HG02571 (cell line): ENCODE measurements at regions not wholly inside any gene's neighbourhood (a gene's known extent, or its start where the extent isn't known, plus 50 kb on each side); places are given as distances from the start of the nearest gene placed in this dataset.
"Not testable (repeated sequence)": the region's sequence is repeated elsewhere in the genome, so short reads cannot be mapped to it uniquely, and the experiment has no call there.

Experiments
- ATAC-seq: cut with Tn5 transposase; IDR thresholded peaks from one replicate; pipeline ENCODE4 v1.9.1; 2021; ENCODE audit warnings: mild to moderate bottlenecking, moderate library complexity; ENCODE audit not compliant: unreplicated experiment

GRCh38 chr14:23829736-23830471, 123.7 kb upstream of the DHRS4 start:
- ATAC-seq: no peak

- no peak for ATAC-seq
Measured at GRCh38 chr14:23831596-23831995, 122.0 kb upstream of the DHRS4 start.

GRCh38 chr14:23861666-23862065, 91.9 kb upstream of the DHRS4 start:
- no peak for ATAC-seq

DNA sequence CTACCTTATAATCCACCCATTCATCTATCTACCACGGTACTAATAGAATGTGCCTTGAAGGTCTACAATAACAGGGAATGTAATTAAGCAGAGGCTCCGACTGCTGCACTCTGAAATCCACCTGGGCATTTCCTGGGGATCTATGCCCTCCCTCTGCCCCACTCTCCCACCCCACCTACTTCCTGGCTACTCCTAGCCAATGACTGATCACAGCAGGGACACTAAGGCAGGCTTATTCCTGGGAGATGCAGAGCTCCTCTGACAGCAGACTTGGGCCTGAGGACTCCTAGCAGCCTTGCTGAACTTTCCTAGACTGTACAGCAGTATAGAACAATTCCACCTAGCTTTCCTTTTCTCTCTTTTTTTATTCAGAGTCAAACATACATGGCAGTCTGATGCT, 91.1 kb upstream of the DHRS4 start:
- ATAC-seq: no peak

DNA sequence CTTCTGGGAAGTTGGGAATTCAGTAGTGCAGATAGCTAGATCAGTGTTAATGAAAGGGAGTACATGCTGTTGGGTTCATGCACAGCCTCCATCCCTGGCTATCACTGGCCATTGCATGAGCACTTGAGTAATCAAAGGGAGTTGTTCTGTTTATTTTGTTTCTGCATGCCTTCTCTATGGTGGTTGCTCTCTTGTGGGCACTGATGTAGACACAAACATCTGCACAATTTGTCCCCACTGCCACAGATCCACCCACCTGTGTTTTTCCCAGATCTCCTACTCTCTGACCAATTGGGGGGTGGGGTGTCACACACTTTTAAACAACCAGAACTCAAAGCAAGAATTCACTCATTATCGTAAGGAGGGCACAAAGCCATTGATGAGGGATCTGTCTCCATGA, 89.7 kb upstream of the DHRS4 start:
- no peak for ATAC-seq

DNA sequence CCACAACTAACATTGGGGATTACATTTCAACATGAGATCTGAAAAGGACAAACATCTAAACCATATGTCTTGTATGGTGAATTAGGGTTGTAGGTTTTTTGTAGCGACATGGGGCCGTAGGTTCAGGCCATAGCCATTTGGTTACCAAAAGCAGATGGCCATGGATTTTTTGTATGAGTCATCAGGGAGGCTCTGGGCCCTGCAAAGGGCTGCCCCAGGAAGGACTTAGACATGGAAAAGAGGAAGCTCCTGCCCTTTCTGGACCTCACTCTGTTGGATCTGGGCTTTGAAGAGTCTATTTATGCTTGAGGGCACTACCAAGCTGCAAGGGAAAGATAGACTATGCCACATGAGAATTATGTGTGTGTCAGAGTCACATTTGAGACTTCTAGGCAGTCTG, 89.3 kb upstream of the DHRS4 start:
- no peak for ATAC-seq

DNA sequence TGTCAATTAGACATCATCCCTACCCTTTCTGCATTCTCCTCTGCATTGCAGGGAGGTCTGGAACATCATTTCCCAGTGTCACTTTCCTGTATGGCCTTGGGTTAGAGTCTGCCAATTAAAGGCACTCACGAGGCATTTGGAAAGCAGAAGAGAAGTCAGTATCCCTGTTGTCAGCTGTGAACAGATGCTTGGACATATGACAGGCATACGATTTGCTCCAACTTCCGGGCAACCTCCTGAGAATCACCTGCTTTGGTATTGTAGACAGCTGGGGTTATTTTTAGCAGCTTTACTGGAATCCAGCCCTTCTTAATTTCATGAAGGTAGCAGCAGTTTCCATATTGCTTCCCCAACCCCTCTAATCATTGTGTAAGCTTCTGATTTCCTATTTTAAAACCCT, 88.7 kb upstream of the DHRS4 start:
- no peak for ATAC-seq

- ATAC-seq: no peak
Measured at GRCh38 chr14:23865502-23865901, 88.1 kb upstream of the DHRS4 start.

DNA sequence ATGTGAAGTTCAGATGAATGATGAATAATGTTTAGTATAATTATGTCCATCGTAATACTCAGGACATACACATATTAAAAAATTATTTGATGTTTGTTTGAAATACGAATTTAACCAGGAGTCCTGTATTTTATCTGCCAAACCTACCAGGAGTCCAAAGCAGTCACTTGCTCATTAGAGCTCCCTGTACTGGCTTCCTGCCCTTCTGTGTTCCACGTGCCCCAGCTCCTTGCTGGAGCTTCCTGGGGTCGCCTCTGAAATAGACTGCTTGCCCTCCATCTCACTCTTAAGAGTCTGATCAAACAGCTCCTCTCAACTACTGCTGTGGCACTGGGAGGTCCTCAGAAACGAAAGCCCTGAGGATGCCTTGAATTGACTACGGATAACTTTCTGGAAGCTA, 87.3 kb upstream of the DHRS4 start:
- no peak for ATAC-seq

DNA sequence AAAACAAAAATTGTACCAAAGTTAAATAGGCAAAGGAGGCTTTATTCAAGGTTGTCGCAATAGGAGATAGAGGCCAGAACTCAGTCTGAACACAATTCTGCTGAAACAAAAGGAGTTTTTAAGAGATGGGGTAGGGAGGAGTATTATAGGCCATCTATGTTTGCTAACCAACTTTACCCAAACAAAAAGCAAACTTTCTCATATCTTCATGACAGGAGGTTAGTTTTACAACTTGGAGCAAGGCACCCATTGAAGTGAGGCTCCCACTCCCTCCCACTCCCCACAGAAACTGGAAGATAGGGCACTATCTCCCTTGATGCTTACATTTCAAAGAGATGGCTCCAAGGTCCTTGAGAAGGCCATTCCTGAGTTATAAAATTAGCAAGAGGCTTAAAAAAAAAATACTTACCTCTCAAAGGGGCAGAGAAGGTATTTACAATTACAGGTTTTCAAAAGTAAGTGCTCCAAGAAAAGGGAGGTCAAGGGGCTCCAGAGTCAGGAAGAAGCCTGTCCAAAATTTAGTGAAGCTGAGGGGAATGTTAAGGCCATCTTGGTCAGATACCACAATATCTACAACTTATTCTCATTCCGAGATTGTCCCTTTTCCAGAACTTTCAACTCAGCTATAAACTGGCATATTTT, 84.4 kb upstream of the DHRS4 start:
- ATAC-seq: no peak

DNA sequence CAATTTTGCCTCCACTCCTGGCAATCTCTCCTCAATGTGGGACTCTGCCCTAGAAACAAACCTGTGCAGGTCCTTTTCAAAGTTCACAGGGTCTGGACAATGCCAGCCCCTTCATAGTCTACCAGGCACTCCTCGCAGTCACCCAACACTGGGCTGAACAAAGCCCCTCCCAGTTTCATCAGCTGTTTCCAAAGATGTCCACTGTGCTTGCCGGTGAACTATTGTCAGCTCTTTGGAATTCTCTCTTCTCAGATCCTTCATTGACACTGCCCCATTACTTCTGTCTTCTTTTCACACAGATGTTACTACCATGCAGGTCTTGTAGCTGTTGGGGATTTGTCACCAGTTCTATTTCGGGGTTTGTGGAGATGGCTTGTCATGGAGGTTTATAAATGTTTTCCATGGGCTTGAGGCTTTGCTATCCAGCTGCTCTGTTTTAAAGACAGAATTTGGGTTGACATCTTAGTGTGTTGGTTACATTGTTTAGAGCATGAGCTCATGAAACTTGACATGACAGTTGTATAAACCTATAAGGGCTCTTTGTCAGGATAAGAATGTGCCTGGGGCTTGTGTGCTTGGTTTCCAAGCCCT, 77.3 kb upstream of the DHRS4 start:
- ATAC-seq: no peak

GRCh38 chr14:23877111-23877510, 76.5 kb upstream of the DHRS4 start:
- ATAC-seq: peak; percentile 58

DNA sequence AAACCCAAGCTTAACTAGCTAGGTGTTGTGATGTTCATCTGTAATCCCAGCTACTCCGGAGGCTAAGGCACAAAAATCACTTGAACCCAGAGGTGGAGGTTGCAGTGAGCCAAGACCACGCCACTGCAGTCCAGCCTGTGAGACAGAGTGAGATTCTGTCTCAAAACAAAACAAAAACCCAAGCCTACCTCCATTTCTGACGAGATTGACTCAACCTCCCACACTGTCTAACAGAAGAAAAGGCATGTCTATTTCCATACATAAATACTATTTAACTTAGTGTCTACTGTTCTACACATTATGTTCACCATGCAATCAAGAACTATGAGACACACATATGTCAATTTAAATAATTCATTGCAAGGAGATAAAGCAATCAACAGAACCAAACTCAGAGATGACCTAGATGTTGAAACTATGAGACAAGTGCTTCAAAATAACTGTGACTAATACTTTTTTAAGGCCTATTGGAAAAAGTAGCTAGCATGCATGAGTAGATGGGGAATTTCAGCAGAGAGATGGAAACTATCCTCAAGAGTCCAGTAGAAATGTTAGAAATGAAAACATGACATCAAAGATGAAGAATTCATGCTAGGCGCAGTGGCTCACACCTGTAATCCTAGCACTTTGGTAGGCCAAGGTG, 75.9 kb upstream of the DHRS4 start:
- ATAC-seq: peak; percentile 82

DNA sequence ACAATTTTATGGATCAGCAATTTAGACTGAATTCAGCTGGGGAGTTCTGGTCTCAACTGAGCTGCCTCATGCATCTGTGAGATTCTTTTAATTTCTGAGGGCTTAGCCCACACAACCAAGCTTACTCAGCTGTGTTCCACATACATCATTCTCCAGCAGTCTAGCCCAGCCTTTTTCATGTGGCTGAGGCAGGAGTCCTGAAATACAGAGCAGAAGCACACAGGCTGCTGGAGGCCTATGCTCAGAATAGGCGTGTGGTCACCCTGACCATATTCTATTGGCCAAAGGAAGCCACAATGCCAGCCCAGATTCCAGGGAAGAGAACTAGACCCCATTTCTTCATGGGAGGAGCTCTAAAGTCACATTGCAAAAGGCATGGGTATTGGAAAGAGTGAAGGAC, 72.3 kb upstream of the DHRS4 start:
- no peak for ATAC-seq

DNA sequence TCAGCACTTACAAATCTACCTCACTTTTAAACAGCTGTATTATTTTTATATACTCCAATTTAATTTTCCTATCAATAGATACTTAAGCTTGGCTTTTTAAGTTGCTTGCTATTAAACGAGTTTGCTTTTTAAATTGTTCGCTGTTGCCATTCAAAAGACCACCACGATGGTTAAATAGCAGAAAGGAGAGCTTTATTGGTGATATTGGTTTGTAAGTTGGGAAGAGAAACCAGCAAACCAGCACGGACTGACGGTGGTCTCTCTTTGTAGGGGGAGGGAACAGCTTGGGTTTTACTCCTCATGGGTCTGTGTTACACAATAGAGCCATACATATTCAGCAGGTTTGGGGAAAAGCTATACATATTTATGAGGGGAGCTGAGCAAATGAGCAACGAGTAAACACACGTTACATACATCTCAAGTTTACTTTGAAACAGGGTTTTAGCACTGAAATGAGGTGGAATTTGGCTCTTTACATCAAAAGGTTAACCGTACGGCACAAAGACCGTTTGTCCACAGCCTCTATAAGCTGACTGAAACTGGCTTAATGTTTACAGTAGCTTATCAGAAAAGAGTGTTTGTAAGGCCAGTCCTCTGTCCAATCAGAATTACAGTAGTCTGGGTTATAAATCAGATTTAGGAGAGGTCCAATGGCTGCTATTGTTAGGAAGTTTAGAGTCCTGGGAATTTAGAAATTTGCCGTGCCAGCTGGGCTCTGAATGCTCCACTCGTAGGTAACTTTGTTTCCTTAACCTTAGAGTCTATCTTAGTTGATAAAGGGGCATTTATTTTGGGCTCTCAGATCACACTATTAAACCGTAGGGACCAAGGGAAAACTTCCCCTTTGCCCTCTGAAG, 69.7 kb upstream of the DHRS4 start:
- ATAC-seq: no peak

GRCh38 chr14:23884541-23884904, 69.0 kb upstream of the DHRS4 start:
- ATAC-seq: no peak

- no peak for ATAC-seq
Measured at GRCh38 chr14:23887536-23887935, 66.0 kb upstream of the DHRS4 start.

GRCh38 chr14:23891717-23892116, 61.9 kb upstream of the DHRS4 start:
- not testable (repeated sequence) for ATAC-seq

DNA sequence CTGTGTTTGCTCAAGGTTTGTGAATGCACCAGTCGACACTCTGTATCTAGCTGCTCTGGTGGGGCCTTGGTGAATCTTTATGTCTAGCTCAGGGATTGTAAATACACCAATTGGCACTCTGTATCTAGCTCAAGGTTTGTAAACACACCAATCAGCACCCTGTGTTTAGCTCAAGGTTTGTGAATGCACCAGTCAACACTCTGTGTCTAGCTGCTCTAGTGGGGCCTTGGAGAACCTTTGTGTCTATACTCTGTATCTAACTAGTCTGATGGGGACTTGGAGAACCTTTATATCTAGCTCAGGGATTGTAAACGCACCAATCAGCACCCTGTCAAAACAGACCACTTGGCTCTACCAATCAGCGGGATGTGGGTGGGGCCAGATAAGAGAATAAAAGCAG, 61.3 kb upstream of the DHRS4 start:
- not testable (repeated sequence) for ATAC-seq

DNA sequence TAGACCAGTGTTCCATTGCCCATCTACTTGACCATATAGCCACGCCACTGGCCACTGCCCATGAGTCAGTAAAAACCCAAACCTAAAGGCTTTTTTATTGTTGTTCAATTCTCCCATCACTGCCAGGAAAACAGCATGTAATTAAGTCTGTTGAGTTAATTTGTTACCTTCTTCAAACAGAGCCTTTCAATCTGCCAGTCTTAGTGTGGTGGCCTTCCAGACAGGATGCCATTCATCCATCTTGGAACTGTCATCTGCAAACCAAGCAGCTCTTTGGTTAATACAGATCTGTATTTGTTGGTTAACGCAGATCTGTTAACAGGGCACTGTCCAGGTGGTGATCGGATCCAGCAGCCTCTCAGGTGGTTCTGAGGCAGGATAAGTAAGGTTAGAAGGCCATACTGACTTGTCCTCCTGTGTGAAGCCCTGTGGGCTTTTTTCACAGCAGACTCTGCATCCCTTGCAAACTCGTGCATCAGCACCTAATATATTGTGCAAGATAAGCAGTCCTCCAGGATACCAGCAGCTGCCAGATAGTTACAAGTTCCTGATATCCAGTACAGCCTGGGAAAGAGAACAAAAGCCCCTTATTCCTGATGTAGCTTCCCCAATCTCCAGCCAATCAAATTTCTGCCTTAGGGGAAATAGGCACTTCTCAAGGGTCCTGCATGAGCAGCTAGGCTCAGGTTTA, 59.1 kb upstream of the DHRS4 start:
- ATAC-seq: no peak

DNA sequence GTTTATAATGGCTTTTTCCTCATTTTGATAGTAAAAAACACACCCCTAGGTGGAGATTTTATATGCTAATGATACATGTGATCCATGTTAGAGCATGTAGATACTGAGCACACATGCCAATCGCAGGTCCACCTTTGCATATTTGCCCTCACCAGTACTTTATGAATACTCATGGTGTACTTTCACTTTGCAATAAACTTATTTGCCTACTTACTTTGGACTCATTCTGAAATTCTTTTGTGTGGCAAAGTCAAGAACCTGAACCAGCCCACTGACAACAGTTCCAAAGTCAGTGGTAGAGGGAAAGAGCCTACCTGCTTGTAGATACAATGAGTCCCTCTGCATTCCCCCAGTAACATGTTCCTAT, 58.5 kb upstream of the DHRS4 start:
- no peak for ATAC-seq
